Peyer's patch (tissue), 4 donors: ENCODE measurements at regions not wholly inside any gene's neighbourhood (a gene's known extent, or its start where the extent isn't known, plus 50 kb on each side); places are given as distances from the start of the nearest gene placed in this dataset.

Experiments used
- POLR2A ChIP-seq, 2 donors: fragments of 450-650 bp; IDR thresholded peaks; one replicate each; pipeline ENCODE4 v1.5.1; 2017; ENCODE audit warnings: antibody characterized with exemption in 2 of 2, mild to moderate bottlenecking in 2 of 2, moderate library complexity in 2 of 2
- TF ChIP-seq, protein P1 (sequence below), 6 experiments: fragments of 450-650 bp in 4 of 6; fragments of 200-600 bp in 2 of 6; sonication (generic) in 1 of 6; IDR thresholded peaks; one replicate each; pipeline ENCODE4 v1.5.1; 2017 to 2019; ENCODE audit warnings: antibody characterized with exemption in 6 of 6, mild to moderate bottlenecking in 3 of 6, moderate library complexity in 1 of 6

DNA sequence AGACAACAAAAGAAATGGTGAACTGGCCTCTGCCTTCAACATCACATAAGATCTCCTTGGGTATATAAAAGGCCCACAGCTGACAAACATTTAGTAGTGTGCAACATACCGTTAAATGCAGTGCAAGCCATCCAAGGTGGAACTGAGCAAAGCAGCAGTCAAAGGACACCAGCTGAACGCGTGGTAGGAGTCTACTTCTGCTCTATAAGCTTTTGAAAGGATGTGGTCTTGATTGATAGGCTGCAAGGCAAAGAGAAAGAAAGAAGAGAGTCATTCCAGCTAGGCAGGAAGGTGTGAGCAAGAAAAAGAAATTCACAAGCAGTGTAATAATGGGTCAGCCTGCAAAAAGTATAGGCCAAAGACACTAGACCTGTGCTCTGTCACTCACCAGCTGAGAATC is 356.3 kb downstream of the SATB2 start:
- TF ChIP-seq, protein P1, sequence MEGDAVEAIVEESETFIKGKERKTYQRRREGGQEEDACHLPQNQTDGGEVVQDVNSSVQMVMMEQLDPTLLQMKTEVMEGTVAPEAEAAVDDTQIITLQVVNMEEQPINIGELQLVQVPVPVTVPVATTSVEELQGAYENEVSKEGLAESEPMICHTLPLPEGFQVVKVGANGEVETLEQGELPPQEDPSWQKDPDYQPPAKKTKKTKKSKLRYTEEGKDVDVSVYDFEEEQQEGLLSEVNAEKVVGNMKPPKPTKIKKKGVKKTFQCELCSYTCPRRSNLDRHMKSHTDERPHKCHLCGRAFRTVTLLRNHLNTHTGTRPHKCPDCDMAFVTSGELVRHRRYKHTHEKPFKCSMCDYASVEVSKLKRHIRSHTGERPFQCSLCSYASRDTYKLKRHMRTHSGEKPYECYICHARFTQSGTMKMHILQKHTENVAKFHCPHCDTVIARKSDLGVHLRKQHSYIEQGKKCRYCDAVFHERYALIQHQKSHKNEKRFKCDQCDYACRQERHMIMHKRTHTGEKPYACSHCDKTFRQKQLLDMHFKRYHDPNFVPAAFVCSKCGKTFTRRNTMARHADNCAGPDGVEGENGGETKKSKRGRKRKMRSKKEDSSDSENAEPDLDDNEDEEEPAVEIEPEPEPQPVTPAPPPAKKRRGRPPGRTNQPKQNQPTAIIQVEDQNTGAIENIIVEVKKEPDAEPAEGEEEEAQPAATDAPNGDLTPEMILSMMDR (IDR thresholded peaks at IDR 0.05) = no peak
- TF ChIP-seq POLR2A (IDR thresholded peaks at IDR 0.05) = no peak
